ENCODE measurements at regions not wholly inside any gene's neighbourhood (a gene's known extent, or its start where the extent isn't known, plus 50 kb on each side); places are given as distances from the start of the nearest gene placed in this dataset.
A peak's percentile ranks its signal among the peaks of the same experiment; 100 is the strongest.

GRCh38 chr1:79497193-79497773 lies 490.8 kb upstream of the ADGRL4 start:
- TF ChIP-seq POLR2A (IDR thresholded peaks at IDR 0.05), result no peak
- TF ChIP-seq, protein P1, sequence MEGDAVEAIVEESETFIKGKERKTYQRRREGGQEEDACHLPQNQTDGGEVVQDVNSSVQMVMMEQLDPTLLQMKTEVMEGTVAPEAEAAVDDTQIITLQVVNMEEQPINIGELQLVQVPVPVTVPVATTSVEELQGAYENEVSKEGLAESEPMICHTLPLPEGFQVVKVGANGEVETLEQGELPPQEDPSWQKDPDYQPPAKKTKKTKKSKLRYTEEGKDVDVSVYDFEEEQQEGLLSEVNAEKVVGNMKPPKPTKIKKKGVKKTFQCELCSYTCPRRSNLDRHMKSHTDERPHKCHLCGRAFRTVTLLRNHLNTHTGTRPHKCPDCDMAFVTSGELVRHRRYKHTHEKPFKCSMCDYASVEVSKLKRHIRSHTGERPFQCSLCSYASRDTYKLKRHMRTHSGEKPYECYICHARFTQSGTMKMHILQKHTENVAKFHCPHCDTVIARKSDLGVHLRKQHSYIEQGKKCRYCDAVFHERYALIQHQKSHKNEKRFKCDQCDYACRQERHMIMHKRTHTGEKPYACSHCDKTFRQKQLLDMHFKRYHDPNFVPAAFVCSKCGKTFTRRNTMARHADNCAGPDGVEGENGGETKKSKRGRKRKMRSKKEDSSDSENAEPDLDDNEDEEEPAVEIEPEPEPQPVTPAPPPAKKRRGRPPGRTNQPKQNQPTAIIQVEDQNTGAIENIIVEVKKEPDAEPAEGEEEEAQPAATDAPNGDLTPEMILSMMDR (IDR thresholded peaks at IDR 0.05), result peak; percentile 31 to 60 (median 44)

Data from adrenal gland (tissue), 5 donors.